Panc1 (cell line): ENCODE measurements at regions not wholly inside any gene's neighbourhood (a gene's known extent, or its start where the extent isn't known, plus 50 kb on each side); places are given as distances from the start of the nearest gene placed in this dataset.

Source experiments
- POLR2AphosphoS5 ChIP-seq: IDR thresholded peaks from 2 replicates; pipeline ENCODE4 v1.6.1; 2012; ENCODE audit warnings: mild to moderate bottlenecking, low read depth, low read length, moderate library complexity
- TF ChIP-seq, protein P1 (sequence below): fragments of 450-650 bp; IDR thresholded peaks from 2 replicates; pipeline ENCODE4 v1.5.1; 2017; ENCODE audit warnings: mild to moderate bottlenecking

DNA sequence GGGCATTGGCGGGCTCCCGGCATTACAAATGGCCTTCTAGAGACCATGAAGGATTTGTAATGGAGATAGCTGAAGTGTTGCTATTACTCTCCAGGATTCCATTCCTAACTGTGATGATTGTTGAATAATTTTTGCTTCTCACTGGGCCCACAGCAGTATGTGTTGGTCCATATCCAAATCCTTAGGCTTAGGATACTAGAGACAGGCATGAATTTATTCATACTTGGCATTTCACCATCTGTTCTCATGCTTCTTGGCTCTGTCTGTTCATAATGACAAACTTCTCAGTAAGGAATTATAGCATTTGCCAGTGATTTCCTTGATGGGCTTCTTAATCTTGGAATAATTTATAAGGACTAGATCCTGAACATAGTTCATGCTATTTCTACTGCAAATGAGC, 832.9 kb downstream of the C12orf50 start:
- no peak for TF ChIP-seq POLR2AphosphoS5
- TF ChIP-seq, protein P1, sequence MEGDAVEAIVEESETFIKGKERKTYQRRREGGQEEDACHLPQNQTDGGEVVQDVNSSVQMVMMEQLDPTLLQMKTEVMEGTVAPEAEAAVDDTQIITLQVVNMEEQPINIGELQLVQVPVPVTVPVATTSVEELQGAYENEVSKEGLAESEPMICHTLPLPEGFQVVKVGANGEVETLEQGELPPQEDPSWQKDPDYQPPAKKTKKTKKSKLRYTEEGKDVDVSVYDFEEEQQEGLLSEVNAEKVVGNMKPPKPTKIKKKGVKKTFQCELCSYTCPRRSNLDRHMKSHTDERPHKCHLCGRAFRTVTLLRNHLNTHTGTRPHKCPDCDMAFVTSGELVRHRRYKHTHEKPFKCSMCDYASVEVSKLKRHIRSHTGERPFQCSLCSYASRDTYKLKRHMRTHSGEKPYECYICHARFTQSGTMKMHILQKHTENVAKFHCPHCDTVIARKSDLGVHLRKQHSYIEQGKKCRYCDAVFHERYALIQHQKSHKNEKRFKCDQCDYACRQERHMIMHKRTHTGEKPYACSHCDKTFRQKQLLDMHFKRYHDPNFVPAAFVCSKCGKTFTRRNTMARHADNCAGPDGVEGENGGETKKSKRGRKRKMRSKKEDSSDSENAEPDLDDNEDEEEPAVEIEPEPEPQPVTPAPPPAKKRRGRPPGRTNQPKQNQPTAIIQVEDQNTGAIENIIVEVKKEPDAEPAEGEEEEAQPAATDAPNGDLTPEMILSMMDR, result no peak
